ENCODE measurements at regions not wholly inside any gene's neighbourhood (a gene's known extent, or its start where the extent isn't known, plus 50 kb on each side); places are given as distances from the start of the nearest gene placed in this dataset.
"Not testable (repeated sequence)": the region's sequence is repeated elsewhere in the genome, so short reads cannot be mapped to it uniquely, and the experiment has no call there.

GRCh38 chr18:1483385-1483784, 578.7 kb downstream of the ADCYAP1 start:
- DNase-seq (ENCODE audit: low read depth, low spot score): no peak

- DNase-seq (ENCODE audit: low read depth, low spot score): no peak
These were observed 582.8 kb downstream of the ADCYAP1 start for GRCh38 chr18:1487457-1487856.

- no peak for DNase-seq (ENCODE audit: low read depth, low spot score)
These were observed 583.7 kb downstream of the ADCYAP1 start for GRCh38 chr18:1488394-1488793.

- no peak for DNase-seq (ENCODE audit: low read depth, low spot score)
These were observed 584.3 kb downstream of the ADCYAP1 start for GRCh38 chr18:1488957-1489356.

GRCh38 chr18:1495387-1495786, 590.7 kb downstream of the ADCYAP1 start:
- no peak for DNase-seq (ENCODE audit: low read depth, low spot score)

GRCh38 chr18:1496096-1496495, 591.4 kb downstream of the ADCYAP1 start:
- DNase-seq (ENCODE audit: low read depth, low spot score): no peak

GRCh38 chr18:1498216-1498615, 593.5 kb downstream of the ADCYAP1 start:
- DNase-seq (ENCODE audit: low read depth, low spot score): no peak

GRCh38 chr18:1499265-1499664, 594.6 kb downstream of the ADCYAP1 start:
- DNase-seq (ENCODE audit: low read depth, low spot score): no peak

GRCh38 chr18:1503847-1504246, 599.2 kb downstream of the ADCYAP1 start:
- no peak for DNase-seq (ENCODE audit: low read depth, low spot score)

- no peak for DNase-seq (ENCODE audit: low read depth, low spot score)
These were observed 601.2 kb downstream of the ADCYAP1 start for GRCh38 chr18:1505856-1506255.

- DNase-seq (ENCODE audit: low read depth, low spot score): no peak
These were observed 606.0 kb downstream of the ADCYAP1 start for GRCh38 chr18:1510542-1511179.

- no peak for DNase-seq (ENCODE audit: low read depth, low spot score)
These were observed 607.1 kb downstream of the ADCYAP1 start for GRCh38 chr18:1511619-1512311.

GRCh38 chr18:1513519-1513918, 608.8 kb downstream of the ADCYAP1 start:
- no peak for DNase-seq (ENCODE audit: low read depth, low spot score)

- not testable (repeated sequence) for DNase-seq (ENCODE audit: low read depth, low spot score)
These were observed 617.0 kb downstream of the ADCYAP1 start for GRCh38 chr18:1521588-1522248.

- no peak for DNase-seq (ENCODE audit: low read depth, low spot score)
These were observed 617.6 kb downstream of the ADCYAP1 start for GRCh38 chr18:1522249-1522615.

- DNase-seq (ENCODE audit: low read depth, low spot score): no peak
These were observed 622.3 kb downstream of the ADCYAP1 start for GRCh38 chr18:1526991-1527390.

GRCh38 chr18:1527805-1528204, 623.1 kb downstream of the ADCYAP1 start:
- DNase-seq (ENCODE audit: low read depth, low spot score): no peak

GRCh38 chr18:1528447-1528846, 623.8 kb downstream of the ADCYAP1 start:
- no peak for DNase-seq (ENCODE audit: low read depth, low spot score)

GRCh38 chr18:1528964-1529509, 624.4 kb downstream of the ADCYAP1 start:
- no peak for DNase-seq (ENCODE audit: low read depth, low spot score)

GRCh38 chr18:1530650-1531049, 626.0 kb downstream of the ADCYAP1 start:
- no peak for DNase-seq (ENCODE audit: low read depth, low spot score)

GRCh38 chr18:1539276-1539675, 634.6 kb downstream of the ADCYAP1 start:
- no peak for DNase-seq (ENCODE audit: low read depth, low spot score)

- DNase-seq (ENCODE audit: low read depth, low spot score): no peak
These were observed 636.8 kb downstream of the ADCYAP1 start for GRCh38 chr18:1541478-1541877.
